Aorta (tissue), 5 donors: ENCODE measurements at regions not wholly inside any gene's neighbourhood (a gene's known extent, or its start where the extent isn't known, plus 50 kb on each side); places are given as distances from the start of the nearest gene placed in this dataset.
A peak's percentile ranks its signal among the peaks of the same experiment; 100 is the strongest.

ENCODE experiments used
- ATAC-seq: fragments of 200-7000 bp; cut with Tn5 transposase; one replicate; pipeline ENCODE4 v1.9.1; 2022; ENCODE audit warnings: moderate library complexity; ENCODE audit not compliant: low FRiP score
- DNase-seq, 2 donors: peaks; one replicate each; pipeline ENCODE4 v3.0.0-alpha.2; 2020
- H3K27ac ChIP-seq, 2 donors: one replicate each; pipeline ENCODE4 v1.5.1; 2013; ENCODE audit warnings: low read length in 2 of 2, mild to moderate bottlenecking in 2 of 2, moderate library complexity in 2 of 2, control low read depth in 1 of 2, inconsistent platforms in 1 of 2, low read depth in 1 of 2
- H3K27me3 ChIP-seq, 2 donors: one replicate each; pipeline ENCODE4 v1.6.1; 2013; ENCODE audit warnings: control low read depth in 1 of 2, low read length in 1 of 2, mild to moderate bottlenecking in 1 of 2, moderate library complexity in 1 of 2; ENCODE audit not compliant: insufficient read depth in 2 of 2, control insufficient read depth in 1 of 2
- H3K36me3 ChIP-seq, 2 donors: one replicate each; pipeline ENCODE4 v1.6.1; 2013; ENCODE audit warnings: control low read depth in 1 of 2, low read length in 1 of 2, mild to moderate bottlenecking in 1 of 2; ENCODE audit not compliant: insufficient read depth in 2 of 2, control insufficient read depth in 1 of 2
- H3K4me1 ChIP-seq, 2 donors: one replicate each; pipeline ENCODE4 v1.6.1; 2013; ENCODE audit warnings: low read length in 2 of 2, control low read depth in 1 of 2, mild to moderate bottlenecking in 1 of 2, moderate library complexity in 1 of 2; ENCODE audit not compliant: insufficient read depth in 2 of 2, control insufficient read depth in 1 of 2
- H3K4me3 ChIP-seq, 2 donors: one replicate each; pipeline ENCODE4 v1.5.1; 2013; ENCODE audit warnings: low read length in 2 of 2, control low read depth in 1 of 2, mild to moderate bottlenecking in 1 of 2
- H3K9me3 ChIP-seq: one replicate; pipeline ENCODE4 v1.6.1; 2013; ENCODE audit warnings: mild to moderate bottlenecking, low read length; ENCODE audit not compliant: control insufficient read depth
- WGBS, 2 donors: extraction: QIAGEN DNeasy Blood & Tissue Kit; methylation state at CpG; one replicate each; pipeline ENCODE4 v1.1.7; 2013; 5-methylcytosine and 5-hydroxymethylcytosine counted together
- intact Hi-C, 2 donors: fragments of 100-400 bp; cut with DNase I; formaldehyde crosslinking; loops; one replicate each; pipeline versions ENCODE4 v1.14.2 to v1.15.0; 2022
- donor health status: healthy with polysubstance abuse.
- donor health status: Bipolar disorder and iron deficiency.
- donor health status: DM: no; HTN: no; CAD: no.
- donor health status: DM: no; HTN: no; CAD: no.
- donor health status: DM: yes; HTN: yes; CAD: no.

DNA sequence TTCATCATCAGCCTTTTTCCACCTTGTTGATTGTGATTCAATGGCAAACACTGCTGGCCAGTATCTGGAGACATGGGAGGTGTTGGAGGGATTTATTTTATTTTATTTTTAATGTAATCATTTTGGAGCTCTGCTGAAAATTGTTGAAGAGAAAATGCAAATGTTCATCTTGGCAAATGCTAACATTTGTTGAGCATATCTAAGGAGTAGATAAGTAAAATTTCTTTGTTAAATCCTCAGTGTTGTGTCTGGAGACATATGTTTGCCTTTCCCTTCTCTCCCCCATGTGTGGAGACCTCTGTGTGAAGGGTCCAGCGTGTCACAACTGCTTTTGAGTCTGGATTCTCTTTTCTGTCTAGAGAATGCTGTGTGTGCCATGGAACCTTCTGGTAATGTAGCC lies 300.3 kb downstream of the FZD1 start:
- no peak overlapping the region for H3K4me3 ChIP-seq
- DNase-seq (no peak), ATAC-seq (no peak)
- H3K4me1 ChIP-seq = no peaks in the 10 kb centered on the region
- no peaks in the 10 kb centered on the region for H3K36me3 ChIP-seq
- no peak overlapping the region for H3K27ac ChIP-seq
- intact Hi-C loops = loop anchor here in 1 of 2 donors (5.0 kb wide), 1 partner anchor 58 kb away; no protein-coding TSS in a partner anchor
- 92 to 100% methylated on average over 1 of the region's 1 CpG for WGBS, 2 donors
- H3K9me3 ChIP-seq = no peaks in the 10 kb centered on the region
- no peaks in the 10 kb centered on the region for H3K27me3 ChIP-seq

DNA sequence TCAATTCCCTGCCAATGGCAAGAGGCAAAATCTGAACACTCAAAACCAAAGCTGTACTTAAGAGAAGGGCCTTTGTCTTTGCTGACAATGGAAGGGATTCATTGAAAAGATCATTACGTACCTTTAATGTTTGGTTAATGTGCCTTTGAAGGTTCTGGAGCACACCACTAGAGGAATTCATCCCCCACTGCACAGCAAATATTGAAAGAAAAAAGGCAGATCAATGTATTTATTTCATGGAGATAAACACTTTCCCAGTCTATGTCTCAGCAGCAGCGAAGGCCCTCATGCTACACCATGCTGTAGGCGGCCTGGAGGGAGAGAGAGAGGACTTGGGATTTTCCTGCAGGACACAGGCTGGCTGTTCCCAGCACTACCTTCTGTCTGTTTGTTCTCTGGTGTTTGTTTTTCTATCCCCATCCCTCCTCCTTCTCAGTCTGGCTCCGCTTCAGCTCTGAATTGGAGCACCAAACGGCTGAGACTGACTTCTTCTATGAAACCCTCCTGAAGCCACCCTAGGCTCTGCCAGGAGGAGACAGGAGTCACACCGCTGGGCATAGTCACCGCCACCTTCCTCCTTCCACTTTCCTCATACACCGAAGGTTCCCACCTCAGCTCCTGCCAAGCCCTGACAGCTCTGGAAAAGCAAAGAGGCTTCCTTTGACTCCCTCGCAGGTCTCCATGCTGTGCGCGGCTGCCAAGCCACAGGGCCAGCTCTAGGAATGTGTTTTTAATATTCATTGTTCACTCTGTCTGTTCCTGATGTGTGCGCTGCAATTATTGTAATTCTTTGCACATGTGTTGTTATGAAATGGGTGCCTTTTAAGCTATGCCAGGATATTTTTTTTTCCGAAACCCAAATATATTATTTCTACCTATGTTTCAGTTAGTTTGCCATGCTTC lies 301.5 kb downstream of the FZD1 start:
- peak; percentile 40 for ATAC-seq

DNA sequence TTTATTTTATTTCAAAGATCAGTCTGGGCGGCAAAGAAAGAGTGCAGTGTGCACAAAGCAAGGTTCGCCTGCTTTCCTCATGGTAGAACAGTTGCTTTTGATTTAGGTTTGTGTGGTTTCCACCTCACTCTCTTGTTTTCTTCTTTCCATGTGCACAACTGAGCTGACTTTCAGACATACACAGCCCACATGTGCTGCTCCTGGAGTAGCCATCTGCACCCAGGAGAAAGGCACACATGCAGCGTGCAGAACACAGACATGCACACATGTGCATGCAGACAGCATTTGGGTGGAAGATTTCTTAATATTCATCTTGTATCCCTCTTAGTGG lies 302.1 kb downstream of the FZD1 start:
- ATAC-seq = no peak
- no peaks in the 10 kb centered on the region for H3K9me3 ChIP-seq
- WGBS, 2 donors = 61 to 71% methylated on average over 3 of the region's 3 CpGs

More for the DNA sequence above, 301.5 kb downstream of the FZD1 start:
- Histone ChIP-seq H3K4me1 (peaks cover 0 to 2% of the 10 kb centered on the region in 2 donors), H3K4me3 (no peak overlapping the region), H3K9me3 (no peaks in the 10 kb centered on the region), H3K36me3 (no peaks in the 10 kb centered on the region), H3K27me3 (no peaks in the 10 kb centered on the region), H3K27ac (peak overlapping the region in 1 of 2 donors; percentile 23)
- intact Hi-C loops = no loop called here
- WGBS, 2 donors = 28 to 34% methylated on average over 13 of the region's 13 CpGs
- peak in 1 of 2 donors; percentile 51 for DNase-seq

DNA sequence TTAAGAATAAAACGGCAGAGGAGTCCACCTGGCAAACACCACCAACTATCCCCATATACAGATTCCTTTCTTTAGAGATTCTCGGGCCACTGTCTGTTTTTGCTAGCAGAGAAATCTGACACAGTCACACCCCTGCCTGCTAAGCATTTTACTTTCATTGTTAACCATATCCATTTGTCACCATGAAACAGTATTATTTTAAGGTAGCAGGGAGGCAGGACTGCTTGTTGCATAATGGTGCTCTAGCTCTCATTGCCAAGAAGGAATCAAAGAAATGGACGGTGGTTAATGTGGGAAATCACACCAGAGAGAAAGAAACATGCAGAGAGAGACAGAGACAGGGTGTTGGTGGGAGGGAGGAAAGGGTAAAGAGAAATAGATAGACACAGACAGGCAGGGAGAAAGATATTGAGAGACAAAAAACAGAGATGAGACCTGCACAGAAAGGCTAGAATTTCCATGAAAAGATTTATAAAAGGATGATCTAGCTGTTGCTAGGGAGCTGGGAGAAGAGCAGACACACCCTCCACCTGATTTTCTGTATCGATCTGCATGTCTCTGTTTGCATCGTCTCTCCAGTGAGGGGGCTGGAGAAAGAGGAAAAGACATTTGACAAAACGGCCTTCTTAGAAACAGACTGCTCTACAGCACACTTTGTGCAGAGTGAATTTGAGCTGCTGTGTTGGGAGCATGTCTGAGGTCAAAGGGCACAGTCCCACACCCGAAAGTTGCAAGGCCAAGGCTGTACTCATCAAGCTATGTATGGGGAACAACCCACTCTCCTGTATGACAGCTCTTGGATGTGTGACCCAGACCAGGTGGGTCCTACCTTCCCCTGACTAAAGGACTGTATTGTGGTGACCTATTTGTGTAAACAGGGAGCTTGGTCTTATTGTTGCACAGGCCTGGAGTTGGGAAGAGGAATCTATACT lies 303.1 kb downstream of the FZD1 start:
- intact Hi-C loops = no loop called here
- no peak overlapping the region for H3K27ac ChIP-seq
- peaks cover 0 to 2% of the 10 kb centered on the region in 2 donors for H3K4me1 ChIP-seq
- no peaks in the 10 kb centered on the region for H3K27me3 ChIP-seq
- H3K4me3 ChIP-seq = no peak overlapping the region
- DNase-seq (no peak), ATAC-seq (no peak)
- no peaks in the 10 kb centered on the region for H3K36me3 ChIP-seq
- no peaks in the 10 kb centered on the region for H3K9me3 ChIP-seq
- WGBS, 2 donors = 68 to 74% methylated on average over 7 of the region's 7 CpGs

More for the DNA sequence above, 302.1 kb downstream of the FZD1 start:
- Histone ChIP-seq H3K27ac (no peak overlapping the region), H3K4me1 (peaks cover 0 to 2% of the 10 kb centered on the region in 2 donors), H3K4me3 (no peak overlapping the region), H3K36me3 (no peaks in the 10 kb centered on the region), H3K27me3 (no peaks in the 10 kb centered on the region)
- no peak for DNase-seq
- intact Hi-C loops = no loop called here

DNA sequence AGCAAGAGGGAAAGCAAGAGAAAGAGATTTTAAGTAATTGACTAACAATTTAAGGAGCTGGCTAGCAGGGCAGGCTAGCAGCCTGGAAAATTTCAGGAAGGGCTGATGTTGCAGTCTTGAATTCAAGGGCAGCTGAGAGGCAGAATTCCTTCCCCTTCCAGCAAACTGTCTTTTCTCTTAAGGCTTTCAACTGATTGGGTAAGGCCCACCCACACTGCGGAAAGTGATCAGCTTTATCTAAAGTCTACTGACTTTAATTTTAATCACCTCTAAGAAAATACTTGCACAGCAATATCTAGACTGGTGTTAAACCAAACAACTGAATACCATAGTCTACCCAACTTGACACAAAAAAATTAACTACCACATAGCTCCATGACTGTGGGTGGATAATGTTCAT lies 303.9 kb downstream of the FZD1 start:
- ATAC-seq (no peak), DNase-seq (no peak)
- no peaks in the 10 kb centered on the region for H3K36me3 ChIP-seq
- H3K4me1 ChIP-seq = peaks cover 0 to 2% of the 10 kb centered on the region in 2 donors
- WGBS, 2 donors = 95 to 100% methylated on average over 1 of the region's 1 CpG
- intact Hi-C loops = no loop called here
- H3K27ac ChIP-seq = no peak overlapping the region
- H3K4me3 ChIP-seq = no peak overlapping the region
- H3K27me3 ChIP-seq = no peaks in the 10 kb centered on the region
- H3K9me3 ChIP-seq = no peaks in the 10 kb centered on the region

DNA sequence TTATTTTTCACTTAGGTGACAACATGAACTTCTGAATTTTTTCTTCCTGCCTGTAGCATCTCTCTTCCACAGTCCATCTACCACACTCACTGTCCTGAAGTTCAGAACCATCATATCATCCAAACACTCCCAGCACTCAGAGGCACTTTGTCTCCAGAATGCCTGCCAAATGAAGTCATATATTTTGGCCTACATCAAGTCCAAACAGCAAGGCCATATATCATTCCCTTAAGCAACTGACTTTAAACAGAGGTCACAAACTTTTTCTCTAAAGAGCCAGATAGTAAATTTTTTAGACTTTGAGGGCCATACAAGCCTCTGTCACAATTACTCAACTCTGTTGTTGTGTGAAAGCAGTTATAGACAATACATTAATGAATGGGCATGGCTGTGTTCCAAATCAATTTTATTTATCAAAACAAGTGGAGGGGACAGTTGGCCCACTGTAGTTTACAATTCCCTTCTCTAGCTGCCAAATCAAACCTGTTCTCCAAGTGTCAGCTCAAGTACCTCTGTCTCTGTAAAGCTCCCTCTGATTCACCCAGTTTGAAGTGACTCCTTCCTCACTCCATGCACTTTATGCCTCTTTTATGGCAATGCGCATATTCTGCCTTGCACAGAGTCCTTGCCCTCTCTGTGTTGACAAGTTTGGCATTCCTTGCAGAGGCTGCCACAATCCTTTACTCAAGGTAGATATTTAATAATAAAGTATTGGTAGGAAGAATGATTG lies 305.7 kb downstream of the FZD1 start:
- DNase-seq (no peak), ATAC-seq (peak; percentile 67)
- WGBS, 2 donors = 84 to 89% methylated on average over 1 of the region's 1 CpG
- Histone ChIP-seq H3K27ac (no peak overlapping the region), H3K36me3 (no peaks in the 10 kb centered on the region), H3K9me3 (no peaks in the 10 kb centered on the region), H3K4me1 (peaks cover 0 to 2% of the 10 kb centered on the region in 2 donors), H3K27me3 (no peaks in the 10 kb centered on the region), H3K4me3 (no peak overlapping the region)
- intact Hi-C loops = no loop called here

DNA sequence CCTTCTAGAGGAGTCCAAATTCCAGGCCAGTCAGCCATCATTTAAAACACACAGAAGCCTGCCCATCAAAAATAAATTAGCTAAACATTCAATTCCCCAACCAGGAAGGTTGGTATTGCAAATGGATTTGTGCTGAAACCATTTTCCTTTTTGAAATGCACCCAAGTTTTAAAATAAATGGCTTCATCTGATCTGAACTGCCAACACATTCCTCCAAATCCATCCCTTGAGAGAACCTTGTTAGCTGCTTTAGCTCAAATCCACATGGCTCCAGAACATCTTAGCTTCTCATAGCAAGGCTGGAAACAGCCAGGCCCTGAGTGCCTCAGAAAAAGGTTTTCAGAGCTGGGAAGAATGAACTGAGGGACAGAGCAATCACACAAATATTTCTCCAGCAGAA lies 306.3 kb downstream of the FZD1 start:
- ATAC-seq (peak; percentile 75), DNase-seq (no peak)
- intact Hi-C loops = no loop called here
- Histone ChIP-seq H3K4me3 (no peak overlapping the region), H3K4me1 (peaks cover 0 to 2% of the 10 kb centered on the region in 2 donors), H3K27ac (no peak overlapping the region), H3K36me3 (no peaks in the 10 kb centered on the region), H3K9me3 (no peaks in the 10 kb centered on the region), H3K27me3 (no peaks in the 10 kb centered on the region)

DNA sequence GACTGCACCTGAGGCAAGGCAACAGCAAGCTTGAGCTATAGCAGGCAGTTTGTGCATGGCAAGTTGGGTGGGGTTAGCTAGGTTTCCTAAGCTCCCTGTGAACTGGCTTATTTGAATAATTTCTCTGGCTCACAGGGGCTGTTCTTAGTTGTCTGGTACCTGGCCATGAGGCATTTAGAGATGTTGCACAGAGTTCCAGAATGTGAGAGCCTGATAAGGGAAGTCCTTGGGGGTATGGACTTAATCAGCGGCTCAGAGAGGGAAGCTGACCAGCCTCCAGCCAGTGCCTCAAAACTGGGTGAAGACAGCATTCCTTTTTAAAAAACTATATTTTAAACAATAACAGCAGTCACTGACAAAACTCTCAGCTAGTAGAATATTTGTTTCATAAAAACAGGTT lies 307.4 kb downstream of the FZD1 start:
- Histone ChIP-seq H3K4me3 (no peak overlapping the region), H3K27ac (no peak overlapping the region), H3K27me3 (no peaks in the 10 kb centered on the region), H3K36me3 (no peaks in the 10 kb centered on the region), H3K9me3 (no peaks in the 10 kb centered on the region), H3K4me1 (peaks cover 0 to 2% of the 10 kb centered on the region in 2 donors)
- DNase-seq (no peak), ATAC-seq (no peak)
- intact Hi-C loops = no loop called here
- WGBS, 2 donors = 67 to 82% methylated on average over 1 of the region's 1 CpG
